NT2/D1 (cell line): ENCODE measurements at regions not wholly inside any gene's neighbourhood (a gene's known extent, or its start where the extent isn't known, plus 50 kb on each side); places are given as distances from the start of the nearest gene placed in this dataset.

ENCODE experiments used
- DNase-seq: peaks from one replicate; pipeline ENCODE4 v3.0.0-alpha.2; 2011; ENCODE audit warnings: low read depth, low spot score
- H3K27me3 ChIP-seq: 2 replicates; pipeline ENCODE4 v1.6.0; 2011; ENCODE audit warnings: mild to moderate bottlenecking; ENCODE audit not compliant: insufficient read length, insufficient read depth
- H3K36me3 ChIP-seq: 2 replicates; pipeline ENCODE4 v1.6.1; 2011; ENCODE audit warnings: mild to moderate bottlenecking, low read length, mixed read lengths; ENCODE audit not compliant: insufficient read depth, insufficient read length
- H3K4me1 ChIP-seq: 2 replicates; pipeline ENCODE4 v1.5.1; 2011; ENCODE audit not compliant: insufficient read depth, insufficient read length
- H3K4me3 ChIP-seq: 2 replicates; pipeline ENCODE4 v1.5.1; 2011; ENCODE audit warnings: low read depth; ENCODE audit not compliant: insufficient read length
- H3K9ac ChIP-seq: 2 replicates; pipeline ENCODE4 v1.6.0; 2011; ENCODE audit warnings: low read depth; ENCODE audit not compliant: insufficient read length
- H3K9me3 ChIP-seq: 2 replicates; pipeline ENCODE4 v1.5.1; 2011; ENCODE audit warnings: mild to moderate bottlenecking, low read length; ENCODE audit not compliant: insufficient read depth
- SUZ12 ChIP-seq: IDR thresholded peaks from 2 replicates; pipeline ENCODE4 v1.6.1; 2011; ENCODE audit not compliant: insufficient read length, insufficient read depth; ENCODE audit errors: extremely low read depth
- YY1 ChIP-seq: IDR thresholded peaks from 2 replicates; pipeline ENCODE4 v1.6.1; 2011; ENCODE audit not compliant: insufficient read length, insufficient read depth
- ZNF274 ChIP-seq: IDR thresholded peaks from 2 replicates; pipeline ENCODE4 v1.6.1; 2011; ENCODE audit warnings: mild to moderate bottlenecking, low read depth, low read length

DNA sequence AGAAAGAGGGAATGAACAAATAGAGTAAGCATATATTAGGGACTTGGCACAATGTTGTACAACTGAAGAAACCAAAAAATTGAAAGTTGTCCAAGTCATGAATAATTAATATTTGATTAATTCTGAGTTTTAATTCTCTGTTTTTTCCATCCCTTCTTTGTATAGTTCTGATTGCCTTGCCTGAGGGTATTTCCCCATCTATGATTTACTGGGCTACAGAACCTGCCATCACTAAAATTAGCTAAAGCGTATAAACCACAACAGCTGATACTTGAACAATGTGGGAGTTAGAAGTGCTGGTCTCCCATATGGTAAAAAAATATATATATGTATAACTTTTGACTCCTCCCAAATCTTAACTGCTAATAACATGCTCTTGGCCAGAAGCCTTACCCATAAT lies 1253.5 kb upstream of the CDH6 start:
- TF ChIP-seq SUZ12 (no peak), ZNF274 (no peak), YY1 (no peak)
- Histone ChIP-seq H3K4me1 (no peaks in the 10 kb centered on the region), H3K36me3 (no peaks in the 10 kb centered on the region), H3K9ac (no peak overlapping the region), H3K9me3 (no peaks in the 10 kb centered on the region), H3K27me3 (no peaks in the 10 kb centered on the region), H3K4me3 (no peak overlapping the region)
- DNase-seq = no peak

DNA sequence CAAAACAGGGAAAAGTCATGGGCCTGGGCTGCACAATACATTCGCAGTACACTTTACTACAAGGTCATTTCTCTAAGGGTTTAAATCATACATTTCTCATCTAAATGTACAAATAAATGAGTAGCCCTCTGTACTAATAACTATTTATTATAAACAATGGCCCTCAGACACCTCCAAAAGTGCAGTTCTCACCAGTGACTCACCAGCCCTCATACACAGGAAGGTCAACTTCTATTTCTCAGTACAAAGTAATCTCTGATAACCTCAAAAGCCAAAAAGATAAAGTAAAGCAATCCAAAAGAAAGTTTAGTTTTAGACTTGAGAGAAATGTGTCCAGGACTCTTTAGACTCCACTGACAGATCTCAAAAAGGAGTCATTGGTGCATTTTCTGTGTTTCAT lies 1258.1 kb upstream of the CDH6 start:
- DNase-seq = no peak
- TF ChIP-seq ZNF274 (no peak), YY1 (no peak)
- no peaks in the 10 kb centered on the region for H3K9me3 ChIP-seq
- H3K4me1 ChIP-seq = no peaks in the 10 kb centered on the region
- no peaks in the 10 kb centered on the region for H3K36me3 ChIP-seq
- H3K4me3 ChIP-seq = no peak overlapping the region
- no peak overlapping the region for H3K9ac ChIP-seq
- no peaks in the 10 kb centered on the region for H3K27me3 ChIP-seq

DNA sequence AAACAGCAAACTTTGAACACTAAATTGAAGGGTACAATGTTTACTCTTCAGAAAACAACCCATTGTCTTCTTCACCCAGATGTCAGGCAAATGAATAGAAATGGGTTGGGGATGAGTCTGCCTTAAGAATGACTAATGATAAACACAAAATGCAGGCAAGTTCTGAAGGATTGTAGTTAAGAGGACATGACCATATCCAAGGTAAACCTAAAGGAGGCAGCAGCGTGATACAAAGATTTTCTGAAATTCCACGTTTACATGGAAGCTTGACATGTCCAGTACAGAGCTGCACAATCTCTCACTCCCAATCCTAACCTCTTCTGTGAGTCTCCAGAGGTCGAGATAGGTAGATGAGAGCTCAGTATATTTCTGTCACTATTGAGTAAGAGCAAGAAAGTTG lies 1263.2 kb upstream of the CDH6 start:
- no peak for DNase-seq
- H3K4me1 ChIP-seq = no peaks in the 10 kb centered on the region
- no peak overlapping the region for H3K4me3 ChIP-seq
- no peak overlapping the region for H3K9ac ChIP-seq
- H3K9me3 ChIP-seq = no peaks in the 10 kb centered on the region
- no peaks in the 10 kb centered on the region for H3K27me3 ChIP-seq
- H3K36me3 ChIP-seq = no peaks in the 10 kb centered on the region
- TF ChIP-seq ZNF274 (no peak), YY1 (no peak), SUZ12 (no peak)

DNA sequence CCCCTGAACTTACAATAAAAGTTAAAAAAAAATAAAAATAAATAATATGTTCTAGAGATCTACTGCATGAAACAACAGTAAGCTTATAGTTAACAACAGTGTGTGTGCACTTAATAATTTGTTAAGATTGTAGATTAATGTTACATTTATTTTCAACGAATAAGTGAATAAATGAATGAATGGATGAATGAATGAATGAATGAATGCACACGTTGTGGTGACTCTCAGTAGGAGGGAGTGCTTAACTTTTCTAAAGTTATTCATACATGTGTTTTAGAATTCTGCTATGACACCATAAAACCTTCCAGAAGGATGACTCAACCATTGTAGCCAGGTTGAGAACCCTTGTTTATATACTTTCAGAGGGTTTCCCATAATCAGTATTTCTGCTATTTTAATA lies 1269.4 kb upstream of the CDH6 start:
- H3K27me3 ChIP-seq = no peaks in the 10 kb centered on the region
- no peaks in the 10 kb centered on the region for H3K36me3 ChIP-seq
- no peak overlapping the region for H3K9ac ChIP-seq
- DNase-seq = no peak
- TF ChIP-seq SUZ12 (no peak), YY1 (no peak), ZNF274 (no peak)
- H3K4me1 ChIP-seq = no peaks in the 10 kb centered on the region
- no peaks in the 10 kb centered on the region for H3K9me3 ChIP-seq
- H3K4me3 ChIP-seq = no peak overlapping the region

DNA sequence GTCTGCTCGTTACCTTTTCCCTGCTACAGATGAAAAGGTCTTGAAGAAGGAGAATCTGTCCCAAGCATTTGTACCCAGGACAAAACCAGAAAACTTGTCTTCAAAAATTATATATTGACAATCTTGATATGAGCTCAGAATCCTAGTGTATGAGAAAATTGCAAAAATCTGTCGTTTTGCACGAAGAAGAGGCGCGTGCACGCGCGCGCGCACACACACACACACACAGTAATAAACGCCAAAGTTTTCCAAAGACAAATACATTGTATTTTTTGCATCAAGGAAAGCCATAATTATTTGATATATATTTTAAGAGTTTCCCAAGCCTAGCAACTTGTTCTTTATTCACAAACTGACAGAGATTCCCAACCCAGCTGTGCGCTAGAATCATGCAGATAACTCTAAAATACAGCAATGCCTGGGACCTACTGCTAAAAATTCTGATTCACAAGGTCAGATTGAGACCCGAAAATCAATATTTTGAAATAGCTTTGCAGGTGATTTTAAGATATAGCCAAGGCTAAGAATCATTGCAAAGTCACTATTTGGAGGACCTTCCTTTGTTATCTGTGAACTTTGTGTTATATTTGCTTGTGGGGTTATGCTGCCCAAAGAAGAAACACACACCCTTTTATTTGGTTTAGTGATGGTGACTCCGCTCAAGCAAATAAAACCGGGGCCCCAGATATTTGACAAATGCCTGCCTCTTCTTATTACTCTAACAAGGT lies 1287.7 kb upstream of the CDH6 start:
- Histone ChIP-seq H3K4me1 (no peaks in the 10 kb centered on the region), H3K27me3 (no peaks in the 10 kb centered on the region), H3K4me3 (no peak overlapping the region), H3K9ac (no peak overlapping the region), H3K9me3 (no peaks in the 10 kb centered on the region), H3K36me3 (no peaks in the 10 kb centered on the region)
- TF ChIP-seq ZNF274 (no peak), YY1 (no peak), SUZ12 (no peak)
- no peak for DNase-seq

DNA sequence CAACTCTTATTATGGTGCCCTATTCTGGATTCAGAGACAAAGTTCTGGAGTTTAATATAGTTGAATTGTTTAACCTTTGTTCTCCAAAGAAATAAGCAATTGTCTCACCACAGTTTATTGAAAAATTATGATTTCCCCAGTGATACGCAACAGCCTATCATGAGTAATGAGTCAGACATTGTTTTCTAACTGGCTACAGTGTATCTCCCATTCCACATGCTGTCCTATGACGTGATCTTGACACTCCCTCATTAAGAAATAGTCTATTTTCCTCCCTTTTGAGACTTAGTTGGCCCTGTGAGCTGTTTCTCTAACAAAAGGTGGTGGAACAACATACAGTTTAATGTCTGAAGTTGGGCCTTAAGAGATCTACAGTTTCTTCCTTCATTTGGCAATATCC lies 1290.6 kb upstream of the CDH6 start:
- no peaks in the 10 kb centered on the region for H3K27me3 ChIP-seq
- H3K9me3 ChIP-seq = no peaks in the 10 kb centered on the region
- no peaks in the 10 kb centered on the region for H3K4me1 ChIP-seq
- no peak overlapping the region for H3K4me3 ChIP-seq
- no peaks in the 10 kb centered on the region for H3K36me3 ChIP-seq
- H3K9ac ChIP-seq = no peak overlapping the region
- DNase-seq = no peak
- no peak for TF ChIP-seq SUZ12
- no peak for TF ChIP-seq ZNF274
- no peak for TF ChIP-seq YY1

DNA sequence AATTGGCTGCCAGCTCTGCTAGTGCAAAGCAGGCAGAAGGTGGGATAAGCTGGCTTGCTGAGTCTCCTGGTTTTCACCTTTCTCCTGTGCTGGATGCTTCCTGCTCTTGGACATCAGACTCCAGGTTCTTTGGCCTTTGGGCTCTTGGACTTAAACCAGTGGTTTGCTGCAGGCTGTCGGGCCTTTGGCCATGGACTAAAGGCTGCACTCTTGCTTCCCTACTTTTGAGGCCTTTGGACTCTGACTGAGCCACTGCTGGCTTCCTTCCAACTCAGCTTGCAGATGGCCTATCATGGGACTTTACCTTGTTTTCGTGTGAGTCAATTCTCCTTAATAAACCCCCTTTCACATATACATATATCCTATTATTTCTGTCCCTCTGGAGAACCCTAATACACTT lies 1293.9 kb upstream of the CDH6 start:
- no peak for DNase-seq
- H3K9me3 ChIP-seq = no peaks in the 10 kb centered on the region
- H3K4me3 ChIP-seq = no peak overlapping the region
- TF ChIP-seq YY1 = no peak
- H3K27me3 ChIP-seq = no peaks in the 10 kb centered on the region
- H3K36me3 ChIP-seq = no peaks in the 10 kb centered on the region
- no peaks in the 10 kb centered on the region for H3K4me1 ChIP-seq
- no peak overlapping the region for H3K9ac ChIP-seq

DNA sequence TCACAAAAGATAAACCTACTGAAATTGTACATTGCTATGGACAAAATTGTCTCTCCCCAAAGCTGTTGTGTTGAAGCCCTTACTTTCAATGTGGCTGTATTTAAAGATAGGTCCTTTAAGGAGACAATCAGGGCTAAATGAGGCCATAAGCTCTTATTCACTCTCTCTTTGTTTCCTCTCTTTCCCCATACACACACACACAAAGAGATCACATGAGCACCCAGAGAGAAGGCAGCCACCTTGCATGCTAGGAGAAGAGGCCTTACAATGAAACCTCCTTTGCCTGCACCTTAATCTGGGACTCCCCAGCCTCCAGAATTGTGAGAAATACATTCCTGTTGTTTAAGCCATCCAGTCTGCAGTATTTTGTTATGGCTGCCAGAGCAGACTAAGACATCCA lies 1295.6 kb upstream of the CDH6 start:
- no peaks in the 10 kb centered on the region for H3K27me3 ChIP-seq
- H3K4me3 ChIP-seq = no peak overlapping the region
- no peaks in the 10 kb centered on the region for H3K36me3 ChIP-seq
- H3K9ac ChIP-seq = no peak overlapping the region
- peak; percentile 44 for DNase-seq
- H3K9me3 ChIP-seq = no peaks in the 10 kb centered on the region
- H3K4me1 ChIP-seq = no peaks in the 10 kb centered on the region
- TF ChIP-seq ZNF274 (no peak), SUZ12 (no peak), YY1 (no peak)
